ENCODE measurements at regions not wholly inside any gene's neighbourhood (a gene's known extent, or its start where the extent isn't known, plus 50 kb on each side); places are given as distances from the start of the nearest gene placed in this dataset.

DNA sequence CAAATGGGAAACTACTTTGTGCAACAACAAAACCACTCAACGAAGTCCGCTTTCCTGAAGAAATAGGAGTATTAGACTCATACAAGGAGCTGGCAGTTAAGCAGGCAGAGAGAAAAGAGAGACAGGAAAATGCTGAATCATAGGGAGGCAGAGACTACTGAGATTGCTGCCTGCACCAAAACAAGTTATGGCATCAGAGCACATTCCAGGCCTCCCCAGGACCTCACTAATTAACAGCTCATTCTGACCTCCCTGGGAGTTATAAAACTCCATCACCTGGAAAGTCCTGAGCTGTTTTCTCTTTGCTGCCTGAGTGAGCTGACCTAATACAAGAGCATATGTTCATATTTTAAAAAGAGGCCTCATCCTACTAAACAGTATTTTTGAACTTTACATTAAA, 741.0 kb downstream of the MCTP2 start:
- TF ChIP-seq, protein P1, sequence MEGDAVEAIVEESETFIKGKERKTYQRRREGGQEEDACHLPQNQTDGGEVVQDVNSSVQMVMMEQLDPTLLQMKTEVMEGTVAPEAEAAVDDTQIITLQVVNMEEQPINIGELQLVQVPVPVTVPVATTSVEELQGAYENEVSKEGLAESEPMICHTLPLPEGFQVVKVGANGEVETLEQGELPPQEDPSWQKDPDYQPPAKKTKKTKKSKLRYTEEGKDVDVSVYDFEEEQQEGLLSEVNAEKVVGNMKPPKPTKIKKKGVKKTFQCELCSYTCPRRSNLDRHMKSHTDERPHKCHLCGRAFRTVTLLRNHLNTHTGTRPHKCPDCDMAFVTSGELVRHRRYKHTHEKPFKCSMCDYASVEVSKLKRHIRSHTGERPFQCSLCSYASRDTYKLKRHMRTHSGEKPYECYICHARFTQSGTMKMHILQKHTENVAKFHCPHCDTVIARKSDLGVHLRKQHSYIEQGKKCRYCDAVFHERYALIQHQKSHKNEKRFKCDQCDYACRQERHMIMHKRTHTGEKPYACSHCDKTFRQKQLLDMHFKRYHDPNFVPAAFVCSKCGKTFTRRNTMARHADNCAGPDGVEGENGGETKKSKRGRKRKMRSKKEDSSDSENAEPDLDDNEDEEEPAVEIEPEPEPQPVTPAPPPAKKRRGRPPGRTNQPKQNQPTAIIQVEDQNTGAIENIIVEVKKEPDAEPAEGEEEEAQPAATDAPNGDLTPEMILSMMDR (IDR thresholded peaks at IDR 0.05): no peak
- TF ChIP-seq POLR2A (IDR thresholded peaks at IDR 0.05): no peak

All from body of pancreas (tissue), 4 donors.